GM21528 (cell line): ENCODE measurements at regions not wholly inside any gene's neighbourhood (a gene's known extent, or its start where the extent isn't known, plus 50 kb on each side); places are given as distances from the start of the nearest gene placed in this dataset.
"Not testable (repeated sequence)": the region's sequence is repeated elsewhere in the genome, so short reads cannot be mapped to it uniquely, and the experiment has no call there.

Experiments
- ATAC-seq: cut with Tn5 transposase; IDR thresholded peaks from one replicate; pipeline ENCODE4 v1.9.1; 2021; ENCODE audit warnings: mild to moderate bottlenecking, moderate library complexity; ENCODE audit not compliant: unreplicated experiment, low FRiP score

GRCh38 chr13:107712145-107712860 lies 503.0 kb downstream of the LIG4 start:
- ATAC-seq: no peak

- ATAC-seq: no peak
Measured at GRCh38 chr13:107690181-107690580, 525.2 kb downstream of the LIG4 start.

- no peak for ATAC-seq
Measured at GRCh38 chr13:107685876-107686275, 529.5 kb downstream of the LIG4 start.

- ATAC-seq: no peak
Measured at GRCh38 chr13:107681600-107681999, 533.7 kb downstream of the LIG4 start.

DNA sequence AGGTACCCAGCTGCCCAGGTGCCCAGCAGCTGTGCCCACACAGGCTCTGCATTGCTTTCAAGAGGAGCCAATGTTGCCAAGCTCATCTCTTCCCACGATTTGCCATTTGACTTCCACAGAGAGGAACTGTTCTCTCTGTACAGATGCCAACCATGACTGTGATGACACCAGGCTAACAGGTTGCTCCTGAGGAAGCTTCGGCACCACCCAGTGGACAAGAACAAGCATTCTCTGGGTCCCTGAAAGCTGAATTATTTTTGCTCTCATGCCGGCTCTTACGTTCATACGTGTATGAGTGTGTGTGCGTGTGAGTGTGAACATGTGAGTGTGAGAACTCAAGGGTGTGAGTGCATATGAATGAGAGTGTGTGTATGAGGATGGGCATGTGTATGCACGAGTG lies 535.2 kb downstream of the LIG4 start:
- no peak for ATAC-seq

DNA sequence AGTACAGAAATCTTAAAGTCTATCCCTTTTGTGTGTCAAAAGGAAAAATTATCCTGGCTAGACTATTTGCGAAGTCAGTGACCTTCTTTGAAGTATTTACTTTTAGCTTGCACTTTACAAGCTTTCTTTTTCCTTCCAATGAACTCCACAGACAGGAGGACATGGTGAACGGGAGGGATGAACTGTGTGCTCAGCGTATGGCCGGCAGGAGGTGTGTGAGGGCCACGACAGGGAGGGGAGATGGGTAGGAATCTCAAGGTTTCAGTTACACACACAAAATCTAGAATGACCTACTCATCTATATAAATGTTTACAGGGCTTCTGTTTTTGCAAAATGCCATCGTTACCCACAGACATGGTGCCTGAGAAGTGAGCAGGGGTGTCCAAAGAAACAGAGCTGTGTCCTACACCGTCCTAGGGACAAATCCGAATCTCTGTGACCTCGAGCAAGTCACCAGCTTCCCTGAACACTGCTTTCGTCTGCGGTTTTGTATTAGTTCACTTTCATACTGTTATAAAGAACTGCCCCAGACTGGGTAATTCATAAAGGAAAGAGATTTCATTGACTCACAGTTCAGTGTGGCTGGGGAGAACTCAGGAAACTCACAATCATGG lies 537.2 kb downstream of the LIG4 start:
- no peak for ATAC-seq

DNA sequence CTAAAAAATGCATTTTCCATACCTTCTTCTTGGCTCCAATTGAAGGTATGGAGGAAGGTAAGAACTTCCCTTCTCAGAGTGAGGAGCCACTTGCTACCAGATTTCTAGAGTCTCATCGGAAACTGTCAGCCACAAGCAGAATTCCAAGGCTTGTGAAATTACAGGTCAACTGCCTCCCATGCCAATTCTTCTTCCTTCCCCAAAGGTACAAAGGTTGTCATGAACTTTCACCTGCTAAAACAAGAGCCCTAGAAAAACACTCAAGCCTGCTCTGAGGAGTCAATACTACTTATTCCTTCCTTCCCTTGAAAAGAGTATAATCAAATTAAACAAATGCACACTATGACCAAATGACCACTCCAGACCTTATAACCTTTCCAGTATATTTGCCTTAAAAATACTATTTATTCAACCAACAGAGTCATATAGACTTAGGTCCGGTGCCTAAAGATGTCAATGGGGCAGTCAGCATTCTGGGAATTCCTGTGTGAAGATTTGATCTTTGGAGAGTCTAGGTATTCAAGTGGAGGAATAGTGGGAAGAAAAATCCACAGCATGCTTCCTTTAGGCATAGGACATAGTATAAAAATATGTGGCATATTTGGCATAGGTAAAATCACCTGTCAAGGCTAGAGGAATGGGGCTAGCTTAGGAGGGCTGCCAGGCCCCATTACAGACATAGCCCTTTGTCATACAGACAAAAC lies 539.3 kb downstream of the LIG4 start:
- ATAC-seq: no peak

DNA sequence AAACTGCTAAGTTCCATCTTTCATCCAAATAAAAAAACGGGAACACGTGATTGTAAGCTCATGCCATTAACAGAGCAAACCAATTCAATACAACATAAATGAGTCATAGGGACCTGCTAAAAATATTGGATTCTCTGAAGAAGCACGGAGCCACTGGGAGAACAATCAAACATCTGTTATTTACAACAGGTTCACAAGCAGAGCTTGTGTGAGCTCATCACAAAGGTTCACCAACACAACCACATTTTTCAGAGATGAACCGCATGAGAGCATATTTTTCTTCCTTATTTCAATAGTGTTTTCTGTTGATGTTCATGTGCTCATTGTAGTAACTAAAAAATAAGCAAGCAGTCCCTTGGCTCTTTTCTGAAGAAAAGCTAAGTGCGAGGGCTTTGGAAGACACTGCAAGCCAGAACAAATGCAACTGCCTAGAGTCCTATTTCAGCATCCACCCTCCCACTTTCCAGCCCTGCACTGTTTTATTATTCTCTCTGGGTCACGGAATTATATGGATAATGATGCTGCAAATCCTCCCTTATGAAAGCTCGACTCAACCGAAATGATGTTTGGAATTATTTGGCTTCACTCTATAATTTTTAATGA lies 545.8 kb downstream of the LIG4 start:
- ATAC-seq: no peak

GRCh38 chr13:107665926-107666458 lies 549.3 kb downstream of the LIG4 start:
- no peak for ATAC-seq

DNA sequence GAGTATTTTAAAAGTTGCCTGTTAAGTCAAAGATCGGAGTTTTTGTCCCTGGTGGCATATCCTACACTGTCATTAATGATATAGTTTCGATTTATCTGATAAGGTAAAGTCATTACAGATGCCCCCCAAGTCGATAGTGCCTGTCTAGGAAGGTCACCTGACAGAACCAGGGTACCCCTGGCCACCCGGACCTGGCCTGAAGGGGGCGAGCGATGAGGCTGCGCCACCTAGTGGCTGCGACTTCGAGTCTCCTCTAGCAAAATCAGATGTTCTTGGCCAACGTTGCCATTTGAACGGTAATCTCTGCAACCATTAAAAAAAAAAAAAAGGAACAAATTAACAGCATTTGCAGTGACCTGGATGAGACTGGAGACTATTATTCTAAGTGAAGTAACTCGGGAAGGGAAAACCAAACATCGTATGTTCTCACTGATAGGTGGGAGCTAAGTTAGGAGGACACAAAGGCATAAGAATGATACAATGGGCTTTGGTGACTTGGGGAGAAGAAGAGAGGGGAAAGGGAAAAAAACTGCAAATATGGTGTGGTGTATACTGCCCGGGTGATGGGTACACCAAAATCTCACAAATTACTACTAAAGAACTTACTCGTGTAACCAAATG lies 565.1 kb downstream of the LIG4 start:
- no peak for ATAC-seq

GRCh38 chr13:107649079-107649478 lies 566.3 kb downstream of the LIG4 start:
- ATAC-seq: no peak

DNA sequence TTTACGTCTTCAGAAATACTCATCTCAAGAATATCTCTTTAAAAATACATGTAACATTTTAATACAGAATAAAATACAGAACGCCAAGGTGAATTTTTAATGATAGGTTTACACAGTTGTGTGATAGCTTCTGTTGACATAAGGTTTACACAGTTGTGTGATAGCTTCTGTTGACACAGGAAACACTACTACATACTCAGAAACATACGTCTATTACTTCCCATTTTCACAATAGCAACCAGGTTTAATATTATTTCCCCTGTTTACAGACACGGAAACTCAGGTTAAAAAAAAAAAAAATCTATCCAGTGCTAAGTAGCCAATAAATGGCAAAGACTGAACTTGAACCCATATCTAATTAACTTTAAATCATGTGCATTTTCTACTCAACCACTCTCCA lies 571.2 kb downstream of the LIG4 start:
- no peak for ATAC-seq

DNA sequence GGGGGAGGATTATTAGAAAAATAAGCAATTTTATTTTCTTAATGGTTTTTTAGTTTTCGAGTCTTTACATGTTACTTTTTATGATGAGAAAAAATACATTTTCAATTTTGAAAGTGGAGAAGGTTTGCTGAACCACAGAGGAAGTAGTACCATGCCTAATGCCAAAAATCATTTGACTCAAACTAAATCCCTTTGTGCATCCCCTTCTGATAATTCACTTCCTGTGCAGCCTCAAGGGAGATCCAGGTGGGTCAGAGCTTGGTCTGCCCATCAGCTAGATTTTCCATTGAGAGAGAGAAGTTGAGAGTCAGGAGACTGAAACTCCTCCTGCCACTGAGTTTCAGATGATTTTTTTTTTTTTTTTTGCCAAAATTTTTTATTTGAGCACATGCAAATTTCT lies 571.7 kb downstream of the LIG4 start:
- ATAC-seq: no peak

DNA sequence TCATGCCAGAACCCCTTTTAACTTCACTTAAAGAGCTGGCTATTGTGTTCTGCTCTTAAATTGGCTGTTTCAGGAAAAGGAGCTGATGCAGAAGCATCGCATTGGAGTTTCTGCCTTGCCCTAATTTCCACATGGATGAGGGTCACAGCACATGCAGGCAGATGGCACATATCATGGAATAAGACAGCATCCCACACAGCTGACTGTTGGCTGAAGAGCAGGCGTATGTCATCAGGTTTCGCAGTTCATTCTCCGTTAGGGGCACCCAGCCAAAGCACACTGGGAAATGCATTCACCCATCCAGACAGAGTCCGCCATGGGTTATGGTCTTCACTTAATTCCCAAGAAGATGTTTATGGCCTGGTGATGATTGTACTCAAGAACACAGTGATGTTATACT lies 572.5 kb downstream of the LIG4 start:
- no peak for ATAC-seq

GRCh38 chr13:107641574-107641973 lies 573.8 kb downstream of the LIG4 start:
- ATAC-seq: no peak

- no peak for ATAC-seq
Measured at GRCh38 chr13:107625648-107626047, 589.7 kb downstream of the LIG4 start.

- no peak for ATAC-seq
Measured at GRCh38 chr13:107617527-107617926, 597.8 kb downstream of the LIG4 start.

DNA sequence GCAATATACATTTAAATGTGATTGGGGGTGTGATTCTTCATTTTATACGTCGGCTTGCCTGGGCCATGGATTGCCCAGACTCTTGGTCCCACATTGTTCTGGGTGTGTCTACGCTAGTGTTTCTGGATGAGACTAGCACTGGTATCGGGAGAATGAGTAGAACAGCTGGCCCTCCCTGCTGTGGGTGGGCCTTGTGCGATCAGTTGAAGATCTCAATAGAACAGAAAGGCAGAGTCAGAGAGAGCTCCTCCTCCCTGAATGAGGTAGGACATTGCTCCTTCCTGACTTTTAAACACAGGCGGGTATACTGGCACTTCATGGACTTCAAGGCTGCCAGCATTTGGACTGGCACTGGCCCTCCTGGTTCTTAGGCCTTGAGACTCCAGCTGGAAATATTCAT lies 603.0 kb downstream of the LIG4 start:
- no peak for ATAC-seq

DNA sequence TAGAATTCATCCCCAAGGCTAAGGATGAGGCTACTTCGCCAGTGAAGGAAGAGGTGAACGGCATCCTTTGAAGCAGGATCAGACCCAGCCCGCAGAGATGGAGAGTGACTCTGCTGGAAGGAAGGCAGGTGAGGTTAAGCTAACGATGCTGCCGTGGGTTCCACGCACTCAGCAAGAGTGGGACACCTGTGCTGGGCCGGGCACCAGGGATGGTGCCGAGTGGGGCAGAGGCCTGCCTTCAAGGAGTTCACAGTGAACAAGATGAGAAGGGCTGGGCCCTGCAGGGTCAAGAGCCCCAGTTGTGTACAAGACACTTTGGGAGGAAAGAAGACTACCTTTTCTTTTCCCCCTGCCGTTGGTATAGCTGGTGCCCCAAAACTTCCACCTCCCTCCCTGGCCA lies 606.6 kb downstream of the LIG4 start:
- ATAC-seq: no peak

GRCh38 chr13:107600971-107601370 lies 614.4 kb downstream of the LIG4 start:
- no peak for ATAC-seq

DNA sequence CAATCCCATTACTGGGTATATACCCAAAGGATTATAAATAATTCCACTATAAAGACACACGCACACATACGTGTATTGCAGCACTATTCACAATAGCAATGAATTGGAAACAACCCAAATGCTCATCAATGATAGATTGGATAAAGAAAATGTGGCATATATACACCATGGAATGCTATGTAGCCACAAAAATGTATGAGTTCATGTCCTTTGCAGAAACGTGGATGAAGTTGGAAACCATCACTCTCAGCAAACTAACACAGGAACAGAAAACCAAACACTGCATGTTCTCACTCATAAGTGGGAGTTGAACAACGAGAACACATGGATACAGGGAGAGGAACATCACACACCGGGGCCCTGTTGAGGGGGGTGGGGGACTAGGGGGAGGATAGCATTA lies 619.0 kb downstream of the LIG4 start:
- not testable (repeated sequence) for ATAC-seq
